ENCODE measurements at regions not wholly inside any gene's neighbourhood (a gene's known extent, or its start where the extent isn't known, plus 50 kb on each side); places are given as distances from the start of the nearest gene placed in this dataset.

DNA sequence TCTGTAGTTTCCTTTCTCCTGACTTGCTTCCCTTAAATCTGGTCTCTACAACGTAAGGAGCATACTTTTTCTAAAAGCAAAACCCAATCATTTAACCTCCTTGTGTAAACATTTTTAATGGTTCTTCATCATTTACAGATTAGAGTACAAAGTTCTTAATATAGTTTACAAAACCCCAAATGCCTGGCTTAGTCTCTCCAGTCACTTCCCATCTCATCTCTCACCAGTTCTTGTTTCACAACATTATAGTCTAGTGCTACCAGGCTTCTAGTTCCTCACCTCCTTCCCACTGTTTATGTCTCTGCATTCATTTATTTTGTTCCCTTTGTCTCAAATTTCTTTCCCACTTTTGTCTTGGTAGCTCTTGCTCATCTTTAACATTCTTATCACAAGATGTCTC lies 168.4 kb downstream of the FASLG start:
- no peak overlapping the region for H3K4me3 ChIP-seq (ENCODE audit: severe bottlenecking)
- DNase-seq (ENCODE audit: low spot score) (no peak), ATAC-seq (ENCODE audit: low read depth) (no peak)
- H3K27me3 ChIP-seq (ENCODE audit: insufficient read depth, poor library complexity, severe bottlenecking) = no peaks in the 10 kb centered on the region
- H3K9me3 ChIP-seq (ENCODE audit: severe bottlenecking) = peaks cover 3% of the 10 kb centered on the region
- H3K4me1 ChIP-seq (ENCODE audit: insufficient read depth, poor library complexity, severe bottlenecking) = no peaks in the 10 kb centered on the region
- H3K36me3 ChIP-seq (ENCODE audit: low read depth) = no peaks in the 10 kb centered on the region
- TF ChIP-seq, protein P1, sequence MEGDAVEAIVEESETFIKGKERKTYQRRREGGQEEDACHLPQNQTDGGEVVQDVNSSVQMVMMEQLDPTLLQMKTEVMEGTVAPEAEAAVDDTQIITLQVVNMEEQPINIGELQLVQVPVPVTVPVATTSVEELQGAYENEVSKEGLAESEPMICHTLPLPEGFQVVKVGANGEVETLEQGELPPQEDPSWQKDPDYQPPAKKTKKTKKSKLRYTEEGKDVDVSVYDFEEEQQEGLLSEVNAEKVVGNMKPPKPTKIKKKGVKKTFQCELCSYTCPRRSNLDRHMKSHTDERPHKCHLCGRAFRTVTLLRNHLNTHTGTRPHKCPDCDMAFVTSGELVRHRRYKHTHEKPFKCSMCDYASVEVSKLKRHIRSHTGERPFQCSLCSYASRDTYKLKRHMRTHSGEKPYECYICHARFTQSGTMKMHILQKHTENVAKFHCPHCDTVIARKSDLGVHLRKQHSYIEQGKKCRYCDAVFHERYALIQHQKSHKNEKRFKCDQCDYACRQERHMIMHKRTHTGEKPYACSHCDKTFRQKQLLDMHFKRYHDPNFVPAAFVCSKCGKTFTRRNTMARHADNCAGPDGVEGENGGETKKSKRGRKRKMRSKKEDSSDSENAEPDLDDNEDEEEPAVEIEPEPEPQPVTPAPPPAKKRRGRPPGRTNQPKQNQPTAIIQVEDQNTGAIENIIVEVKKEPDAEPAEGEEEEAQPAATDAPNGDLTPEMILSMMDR (IDR thresholded peaks at IDR 0.05; ENCODE audit: poor library complexity, severe bottlenecking) = no peak
- no peak overlapping the region for H3K27ac ChIP-seq (ENCODE audit: poor library complexity, severe bottlenecking)

DNA sequence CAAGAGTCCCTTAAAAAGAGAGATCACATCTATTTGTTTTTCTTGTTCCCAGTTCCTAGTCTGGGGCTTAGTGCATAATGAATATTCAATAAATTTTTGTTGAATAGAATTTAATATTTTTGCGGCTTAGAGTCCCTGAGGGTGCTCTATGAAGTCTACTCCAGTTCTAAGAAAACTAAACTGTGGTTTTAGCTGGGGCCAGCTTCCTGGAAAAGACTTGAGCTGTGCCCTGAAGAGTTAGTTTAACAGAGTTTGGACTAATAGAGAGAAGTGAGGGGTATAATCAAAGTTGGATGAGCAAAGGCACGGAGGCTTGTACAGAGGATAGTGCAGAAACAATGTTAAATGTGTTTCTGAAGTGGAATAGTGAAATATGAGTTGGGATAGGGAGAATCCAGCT lies 168.9 kb downstream of the FASLG start:
- TF ChIP-seq, protein P1 (IDR thresholded peaks at IDR 0.05; ENCODE audit: poor library complexity, severe bottlenecking) = no peak
- peaks cover 3% of the 10 kb centered on the region for H3K9me3 ChIP-seq (ENCODE audit: severe bottlenecking)
- H3K4me3 ChIP-seq (ENCODE audit: severe bottlenecking) = no peak overlapping the region
- no peaks in the 10 kb centered on the region for H3K4me1 ChIP-seq (ENCODE audit: insufficient read depth, poor library complexity, severe bottlenecking)
- H3K36me3 ChIP-seq (ENCODE audit: low read depth) = no peaks in the 10 kb centered on the region
- DNase-seq (ENCODE audit: low spot score) (no peak), ATAC-seq (ENCODE audit: low read depth) (no peak)
- H3K27ac ChIP-seq (ENCODE audit: poor library complexity, severe bottlenecking) = no peak overlapping the region
- H3K27me3 ChIP-seq (ENCODE audit: insufficient read depth, poor library complexity, severe bottlenecking) = no peaks in the 10 kb centered on the region

DNA sequence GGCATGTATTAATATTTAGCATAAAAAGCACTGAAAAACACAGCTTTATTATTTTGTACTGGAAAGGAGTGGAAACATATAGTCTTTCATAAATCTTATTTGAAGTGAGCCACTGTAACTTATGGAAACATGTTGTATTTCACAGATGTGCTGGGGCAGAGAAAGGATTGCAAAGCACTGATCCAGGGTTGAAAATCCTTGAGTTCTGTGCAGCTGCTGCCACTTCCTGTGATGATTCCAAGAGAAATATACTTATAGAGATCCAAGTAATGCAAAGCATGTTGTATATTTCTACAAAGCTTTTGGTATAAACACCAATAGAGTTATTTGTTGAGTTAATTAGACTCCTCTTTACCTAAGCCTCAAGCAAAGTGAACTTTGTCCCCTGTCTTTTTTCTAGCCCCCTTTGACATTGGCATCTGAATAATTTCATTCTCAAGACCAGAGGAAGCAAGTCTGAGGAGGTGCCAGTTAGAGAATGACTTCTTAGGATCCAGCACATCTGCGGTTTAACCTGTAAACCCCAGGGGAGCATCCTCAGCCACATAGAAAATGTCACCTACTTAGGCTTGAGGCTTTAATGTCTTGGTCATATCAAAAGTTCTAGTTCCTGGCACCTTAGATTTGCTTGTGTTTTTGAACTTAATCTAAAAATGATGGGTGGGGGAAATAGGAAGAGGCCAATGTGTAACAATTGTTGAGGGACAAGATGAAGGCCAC lies 173.3 kb downstream of the FASLG start:
- no peaks in the 10 kb centered on the region for H3K27me3 ChIP-seq (ENCODE audit: insufficient read depth, poor library complexity, severe bottlenecking)
- ATAC-seq (ENCODE audit: low read depth) (no peak), DNase-seq (ENCODE audit: low spot score) (no peak)
- H3K36me3 ChIP-seq (ENCODE audit: low read depth) = no peaks in the 10 kb centered on the region
- TF ChIP-seq, protein P1 (IDR thresholded peaks at IDR 0.05; ENCODE audit: poor library complexity, severe bottlenecking) = no peak
- no peaks in the 10 kb centered on the region for H3K4me1 ChIP-seq (ENCODE audit: insufficient read depth, poor library complexity, severe bottlenecking)
- H3K27ac ChIP-seq (ENCODE audit: poor library complexity, severe bottlenecking) = no peak overlapping the region
- peaks cover 3% of the 10 kb centered on the region for H3K9me3 ChIP-seq (ENCODE audit: severe bottlenecking)
- H3K4me3 ChIP-seq (ENCODE audit: severe bottlenecking) = no peak overlapping the region

DNA sequence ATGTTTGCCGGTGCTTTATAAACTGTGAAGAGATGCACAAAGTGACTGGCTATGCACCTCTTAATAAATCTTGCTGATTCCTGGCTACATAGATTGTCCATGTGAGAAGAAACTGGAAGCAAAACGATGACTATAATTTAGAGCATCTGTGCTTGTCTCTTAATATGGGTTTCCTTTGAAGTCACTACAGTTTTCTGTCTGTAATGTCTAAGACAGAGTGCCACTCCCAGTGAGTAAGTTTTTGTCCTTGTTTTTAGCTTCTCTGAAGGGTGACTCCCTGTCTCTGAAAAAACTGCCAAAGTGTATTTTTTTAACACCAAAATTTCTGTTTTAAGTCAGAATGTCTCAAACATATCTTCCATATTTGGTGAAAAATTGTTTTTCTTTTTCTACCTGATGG lies 175.1 kb downstream of the FASLG start:
- ATAC-seq (ENCODE audit: low read depth) = no peak
- no peaks in the 10 kb centered on the region for H3K36me3 ChIP-seq (ENCODE audit: low read depth)
- H3K27me3 ChIP-seq (ENCODE audit: insufficient read depth, poor library complexity, severe bottlenecking) = no peaks in the 10 kb centered on the region
- DNase-seq (ENCODE audit: low spot score) = no peak
- H3K4me1 ChIP-seq (ENCODE audit: insufficient read depth, poor library complexity, severe bottlenecking) = peaks cover 16% of the 10 kb centered on the region
- no peak overlapping the region for H3K27ac ChIP-seq (ENCODE audit: poor library complexity, severe bottlenecking)
- no peak overlapping the region for H3K4me3 ChIP-seq (ENCODE audit: severe bottlenecking)
- TF ChIP-seq, protein P1 (IDR thresholded peaks at IDR 0.05; ENCODE audit: poor library complexity, severe bottlenecking) = no peak
- peaks cover 3% of the 10 kb centered on the region for H3K9me3 ChIP-seq (ENCODE audit: severe bottlenecking)

DNA sequence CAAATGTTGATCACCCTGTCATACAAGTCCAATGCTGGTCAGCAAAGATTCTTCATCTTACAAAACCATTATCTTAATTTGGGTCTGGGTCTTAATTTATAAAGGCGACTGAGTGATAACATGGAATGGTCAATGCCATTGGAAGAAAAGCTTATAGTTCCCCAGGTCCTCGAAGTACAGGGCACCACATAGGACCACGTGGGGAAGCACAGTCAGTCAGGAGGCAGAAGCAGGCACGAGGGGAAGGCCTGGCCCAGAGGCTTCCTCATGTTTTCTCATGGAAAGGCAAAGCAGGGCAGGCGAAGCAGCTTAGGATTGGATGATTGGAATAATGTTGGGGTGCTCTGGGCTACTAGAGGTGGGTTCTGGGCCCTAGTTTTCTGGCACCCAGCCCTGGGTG lies 175.7 kb downstream of the FASLG start:
- TF ChIP-seq, protein P1 (IDR thresholded peaks at IDR 0.05; ENCODE audit: poor library complexity, severe bottlenecking) = no peak
- Histone ChIP-seq H3K4me3 (ENCODE audit: severe bottlenecking) (no peak overlapping the region), H3K27ac (ENCODE audit: poor library complexity, severe bottlenecking) (no peak overlapping the region), H3K4me1 (ENCODE audit: insufficient read depth, poor library complexity, severe bottlenecking) (peaks cover 16% of the 10 kb centered on the region), H3K9me3 (ENCODE audit: severe bottlenecking) (peaks cover 3% of the 10 kb centered on the region), H3K27me3 (ENCODE audit: insufficient read depth, poor library complexity, severe bottlenecking) (no peaks in the 10 kb centered on the region), H3K36me3 (ENCODE audit: low read depth) (no peaks in the 10 kb centered on the region)
- ATAC-seq (ENCODE audit: low read depth) (no peak), DNase-seq (ENCODE audit: low spot score) (no peak)
